ENCODE measurements at regions not wholly inside any gene's neighbourhood (a gene's known extent, or its start where the extent isn't known, plus 50 kb on each side); places are given as distances from the start of the nearest gene placed in this dataset.

GRCh38 chr6:169158691-169159090 is 95.0 kb downstream of the THBS2 start:
- DNase-seq (ENCODE audit: low read depth): no peak
- Histone ChIP-seq H3K4me3 (ENCODE audit: low read depth, low read length) (no peak overlapping the region), H3K27me3 (ENCODE audit: control insufficient read depth, insufficient read depth, low read length) (no peaks in the 10 kb centered on the region), H3K36me3 (ENCODE audit: control insufficient read depth, insufficient read depth, low read length) (no peaks in the 10 kb centered on the region)
- TF ChIP-seq, protein P1, sequence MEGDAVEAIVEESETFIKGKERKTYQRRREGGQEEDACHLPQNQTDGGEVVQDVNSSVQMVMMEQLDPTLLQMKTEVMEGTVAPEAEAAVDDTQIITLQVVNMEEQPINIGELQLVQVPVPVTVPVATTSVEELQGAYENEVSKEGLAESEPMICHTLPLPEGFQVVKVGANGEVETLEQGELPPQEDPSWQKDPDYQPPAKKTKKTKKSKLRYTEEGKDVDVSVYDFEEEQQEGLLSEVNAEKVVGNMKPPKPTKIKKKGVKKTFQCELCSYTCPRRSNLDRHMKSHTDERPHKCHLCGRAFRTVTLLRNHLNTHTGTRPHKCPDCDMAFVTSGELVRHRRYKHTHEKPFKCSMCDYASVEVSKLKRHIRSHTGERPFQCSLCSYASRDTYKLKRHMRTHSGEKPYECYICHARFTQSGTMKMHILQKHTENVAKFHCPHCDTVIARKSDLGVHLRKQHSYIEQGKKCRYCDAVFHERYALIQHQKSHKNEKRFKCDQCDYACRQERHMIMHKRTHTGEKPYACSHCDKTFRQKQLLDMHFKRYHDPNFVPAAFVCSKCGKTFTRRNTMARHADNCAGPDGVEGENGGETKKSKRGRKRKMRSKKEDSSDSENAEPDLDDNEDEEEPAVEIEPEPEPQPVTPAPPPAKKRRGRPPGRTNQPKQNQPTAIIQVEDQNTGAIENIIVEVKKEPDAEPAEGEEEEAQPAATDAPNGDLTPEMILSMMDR (IDR thresholded peaks at IDR 0.05; ENCODE audit: insufficient read depth, low read length, poor library complexity, severe bottlenecking): no peak

DNA sequence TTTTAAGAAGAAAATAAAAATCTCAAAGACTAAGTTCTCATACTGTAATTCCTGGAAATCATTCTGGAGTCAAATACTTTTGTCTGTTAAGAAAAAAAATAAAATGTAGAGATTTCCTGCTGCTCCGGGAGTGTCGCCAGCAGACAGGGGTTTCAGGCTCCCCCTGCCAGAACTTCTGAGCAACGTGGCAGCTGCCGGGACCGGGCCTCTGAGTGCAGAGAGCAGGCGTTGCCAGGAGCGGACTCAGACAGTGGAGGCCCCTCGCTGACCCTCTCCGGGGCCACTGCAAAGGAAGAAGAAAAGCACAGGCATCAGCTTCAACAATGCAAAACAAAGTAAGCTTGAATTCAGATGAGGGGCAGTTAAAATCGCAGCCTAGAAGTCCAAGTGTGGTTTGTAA is 95.5 kb downstream of the THBS2 start:
- TF ChIP-seq, protein P1 (IDR thresholded peaks at IDR 0.05; ENCODE audit: insufficient read depth, low read length, poor library complexity, severe bottlenecking): no peak
- H3K27me3 ChIP-seq (ENCODE audit: control insufficient read depth, insufficient read depth, low read length): no peaks in the 10 kb centered on the region
- DNase-seq (ENCODE audit: low read depth): no peak
- no peaks in the 10 kb centered on the region for H3K36me3 ChIP-seq (ENCODE audit: control insufficient read depth, insufficient read depth, low read length)
- no peak overlapping the region for H3K4me3 ChIP-seq (ENCODE audit: low read depth, low read length)

DNA sequence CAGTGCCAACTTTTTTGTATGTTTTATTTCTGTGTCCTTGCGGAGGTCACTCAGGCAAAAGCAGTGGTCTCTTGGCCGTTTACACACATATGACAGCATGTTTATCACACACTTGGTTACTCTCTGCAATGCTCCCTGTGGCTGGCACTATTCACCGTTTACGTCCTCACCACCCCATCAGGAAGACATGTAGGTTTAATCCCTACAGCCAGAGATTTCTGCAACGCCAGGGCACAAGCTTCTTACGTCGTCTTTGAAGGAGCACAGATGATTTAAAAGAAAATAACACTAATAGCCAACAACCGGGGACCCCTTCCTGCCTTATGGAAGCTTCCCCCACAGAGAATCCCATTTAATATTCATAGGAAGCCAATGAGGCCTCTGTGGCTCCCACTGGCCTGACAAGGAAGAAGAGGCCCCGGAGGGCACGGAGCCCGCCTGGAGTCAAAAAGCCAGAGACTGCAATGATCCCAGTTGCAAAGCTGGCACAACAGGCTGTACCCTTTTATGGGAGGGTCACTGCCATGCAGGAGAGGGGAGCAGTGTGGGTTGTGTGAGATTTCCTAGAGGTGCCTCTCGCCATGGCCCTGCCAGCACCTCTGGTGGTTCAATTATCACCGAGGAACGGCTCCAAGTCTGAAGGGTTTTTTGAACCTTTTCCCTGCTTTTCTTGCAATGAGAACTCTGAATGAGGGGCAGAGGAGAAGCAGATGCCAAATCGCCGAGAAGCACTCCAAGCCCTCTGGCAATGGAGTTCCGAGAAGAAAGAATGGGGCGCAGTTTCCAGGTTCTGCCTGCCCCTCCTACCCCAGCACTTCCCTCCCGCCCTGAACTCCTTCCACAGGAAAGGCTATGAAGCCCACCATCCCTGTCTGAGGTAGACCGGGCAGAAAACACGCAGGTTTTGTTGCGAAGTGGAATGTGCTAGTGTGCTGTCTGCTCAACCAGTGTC is 96.2 kb downstream of the THBS2 start:
- TF ChIP-seq, protein P1 (IDR thresholded peaks at IDR 0.05; ENCODE audit: insufficient read depth, low read length, poor library complexity, severe bottlenecking): no peak
- DNase-seq (ENCODE audit: low read depth): no peak
- H3K36me3 ChIP-seq (ENCODE audit: control insufficient read depth, insufficient read depth, low read length): no peaks in the 10 kb centered on the region
- no peak overlapping the region for H3K4me3 ChIP-seq (ENCODE audit: low read depth, low read length)
- H3K27me3 ChIP-seq (ENCODE audit: control insufficient read depth, insufficient read depth, low read length): no peaks in the 10 kb centered on the region

GRCh38 chr6:169156793-169157147 is 96.9 kb downstream of the THBS2 start:
- no peak for DNase-seq (ENCODE audit: low read depth)
- TF ChIP-seq, protein P1 (IDR thresholded peaks at IDR 0.05; ENCODE audit: insufficient read depth, low read length, poor library complexity, severe bottlenecking): no peak
- H3K27me3 ChIP-seq (ENCODE audit: control insufficient read depth, insufficient read depth, low read length): no peaks in the 10 kb centered on the region
- H3K36me3 ChIP-seq (ENCODE audit: control insufficient read depth, insufficient read depth, low read length): no peaks in the 10 kb centered on the region
- no peak overlapping the region for H3K4me3 ChIP-seq (ENCODE audit: low read depth, low read length)

DNA sequence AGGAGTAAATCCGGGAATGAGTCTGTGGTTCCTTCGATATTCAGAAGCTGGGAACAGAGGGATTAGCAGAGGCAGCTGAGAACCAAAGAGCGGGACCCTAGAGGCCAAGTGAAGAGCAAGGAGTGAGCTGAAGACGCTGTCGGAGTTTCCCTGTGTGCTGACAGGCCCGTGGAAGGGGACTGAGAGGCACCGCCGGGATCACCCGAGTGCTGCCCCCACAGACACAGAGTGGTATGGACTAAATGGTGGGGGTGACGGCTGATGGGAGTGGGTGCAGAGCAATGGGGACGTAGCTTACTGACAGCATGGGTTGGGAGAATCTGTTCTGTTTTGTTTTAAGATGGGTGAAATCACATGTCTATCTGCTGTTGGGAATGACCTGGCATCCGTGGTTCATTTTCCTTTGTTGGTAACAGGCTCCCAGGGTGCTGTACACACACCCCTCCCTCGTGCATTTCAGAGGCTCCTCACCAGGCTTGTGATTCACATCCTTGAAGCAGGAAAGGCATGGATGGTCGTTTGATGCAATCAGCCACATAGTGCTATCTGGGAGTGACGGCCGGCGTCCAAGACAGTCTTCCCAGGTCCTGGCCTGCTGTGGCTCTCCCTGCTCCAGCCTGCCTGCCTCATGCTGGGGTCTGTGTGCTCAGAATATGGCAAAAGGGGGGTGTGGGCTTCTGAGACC is 97.4 kb downstream of the THBS2 start:
- no peak for DNase-seq (ENCODE audit: low read depth)
- TF ChIP-seq, protein P1 (IDR thresholded peaks at IDR 0.05; ENCODE audit: insufficient read depth, low read length, poor library complexity, severe bottlenecking): no peak
- Histone ChIP-seq H3K27me3 (ENCODE audit: control insufficient read depth, insufficient read depth, low read length) (no peaks in the 10 kb centered on the region), H3K36me3 (ENCODE audit: control insufficient read depth, insufficient read depth, low read length) (no peaks in the 10 kb centered on the region), H3K4me3 (ENCODE audit: low read depth, low read length) (no peak overlapping the region)
